SK-N-MC (cell line): ENCODE measurements at regions not wholly inside any gene's neighbourhood (a gene's known extent, or its start where the extent isn't known, plus 50 kb on each side); places are given as distances from the start of the nearest gene placed in this dataset.

ENCODE experiments used
- DNase-seq: peaks from one replicate; pipeline ENCODE4 v3.0.0-alpha.2; 2011; ENCODE audit warnings: low read depth, low spot score
- H3K27ac ChIP-seq: fragments of 200-600 bp; sonication (generic); 2 replicates; pipeline ENCODE4 v1.5.1; 2016; ENCODE audit warnings: mixed run types
- H3K36me3 ChIP-seq: fragments of 200-600 bp; sonication (generic); 2 replicates; pipeline ENCODE4 v1.6.1; 2017; ENCODE audit warnings: antibody characterized with exemption, low read length, mixed read lengths; ENCODE audit not compliant: insufficient read depth
- H3K4me3 ChIP-seq: fragments of 200-600 bp; sonication (generic); 2 replicates; pipeline ENCODE4 v1.5.1; 2016
- H3K9ac ChIP-seq: fragments of 200-600 bp; sonication (generic); 2 replicates; pipeline ENCODE4 v1.8.0; 2017; ENCODE audit warnings: mixed run types, mixed read lengths; ENCODE audit not compliant: insufficient read length
- H3K9me3 ChIP-seq: fragments of 200-600 bp; sonication (generic); 2 replicates; pipeline ENCODE4 v1.6.1; 2017; ENCODE audit warnings: low read depth, mild to moderate bottlenecking, antibody characterized with exemption, low read length, moderate library complexity, mixed read lengths
- EZH2 ChIP-seq: fragments of 200-600 bp; sonication (generic); IDR thresholded peaks from one replicate; pipeline ENCODE4 v1.6.1; 2017; ENCODE audit warnings: antibody characterized with exemption
- FOXP2 ChIP-seq: optimal IDR thresholded peaks from 2 replicates; pipeline ENCODE3; 2011; ENCODE audit warnings: mild to moderate bottlenecking, moderate library complexity; ENCODE audit not compliant: insufficient read depth; ENCODE audit errors: extremely low read length, control extremely low read depth
- POLR2AphosphoS5 ChIP-seq: IDR thresholded peaks from 2 replicates; pipeline ENCODE4 v1.6.1; 2012; ENCODE audit warnings: mild to moderate bottlenecking, low read depth, low read length, borderline replicate concordance

DNA sequence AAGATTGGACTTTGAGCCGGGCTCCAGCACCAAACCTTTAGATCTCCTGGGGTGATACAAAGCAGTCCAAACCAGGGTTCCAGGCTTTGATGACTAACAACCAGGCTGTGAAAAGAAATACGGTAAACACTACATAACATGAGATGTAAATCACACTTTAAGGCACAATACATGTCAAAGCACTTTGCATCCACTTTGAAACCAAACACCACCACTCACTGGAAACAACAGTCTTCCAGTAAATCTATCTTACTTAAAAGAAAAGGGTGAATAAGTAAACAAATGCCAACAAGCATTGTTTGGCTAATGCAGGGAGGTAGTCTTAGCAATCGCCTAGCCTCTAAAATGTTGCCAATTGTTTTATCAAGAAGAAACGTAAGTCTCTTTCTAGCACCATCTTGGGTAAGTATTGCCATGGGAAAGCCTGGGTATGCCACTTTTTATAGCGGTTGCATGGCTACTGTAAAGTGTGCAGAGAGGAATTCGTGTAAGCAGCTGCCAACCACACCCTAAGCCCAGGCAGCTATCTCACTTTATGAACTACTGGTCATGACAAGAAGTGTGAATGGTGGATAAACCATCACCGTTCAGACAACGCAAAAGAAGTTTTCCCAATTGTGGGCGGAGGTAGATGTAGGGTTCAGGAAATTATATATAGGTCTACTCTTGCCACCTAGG, 267.4 kb upstream of the PSMD7 start:
- TF ChIP-seq FOXP2 (no peak), EZH2 (no peak)
- Histone ChIP-seq H3K9ac (no peak overlapping the region), H3K36me3 (no peaks in the 10 kb centered on the region), H3K9me3 (no peaks in the 10 kb centered on the region), H3K27ac (no peak overlapping the region), H3K4me3 (no peak overlapping the region)
- DNase-seq, result no peak

DNA sequence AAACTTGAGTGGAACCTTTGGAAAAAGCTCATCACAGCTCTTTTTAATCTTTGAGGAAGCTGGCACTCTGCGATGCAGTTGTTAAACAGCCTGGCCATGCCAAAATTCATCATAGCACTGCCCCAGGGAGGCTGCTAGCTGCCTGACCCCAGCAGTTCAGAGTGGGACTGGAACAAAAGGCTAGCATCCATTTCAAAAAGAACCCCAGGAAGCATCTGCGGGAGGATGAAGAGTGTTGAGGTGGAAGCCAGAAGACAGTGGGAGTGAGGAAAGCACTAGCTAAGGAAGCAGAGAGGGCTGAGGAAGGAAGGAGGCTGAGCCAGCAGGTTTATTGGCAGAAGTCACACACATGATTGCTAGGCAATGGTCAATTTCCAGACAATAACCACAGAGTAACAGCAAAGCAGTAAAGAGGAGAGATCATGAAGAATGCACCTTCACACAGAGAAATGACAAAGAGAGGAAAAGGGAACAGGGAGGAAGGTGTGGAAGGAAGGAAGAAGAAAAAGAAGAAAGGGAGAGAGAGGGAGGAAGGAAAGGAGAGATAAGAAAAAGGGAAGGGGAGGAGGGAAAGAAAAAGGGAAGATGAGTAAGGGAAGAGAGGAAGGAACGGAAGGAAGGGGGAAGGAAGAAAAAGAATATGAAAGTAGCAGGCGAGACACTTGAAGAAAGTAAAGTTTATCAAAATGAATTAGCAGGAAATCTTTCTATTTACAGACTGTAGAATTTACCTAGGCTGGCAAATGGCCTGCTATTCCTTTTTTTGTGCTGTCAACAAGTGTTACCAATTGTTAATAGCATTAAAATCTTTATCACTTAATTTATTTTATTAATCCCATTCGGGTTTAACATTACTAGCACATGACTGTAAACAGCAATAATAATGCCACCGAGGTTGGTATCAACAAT, 270.0 kb upstream of the PSMD7 start:
- H3K9ac ChIP-seq, result no peak overlapping the region
- H3K9me3 ChIP-seq, result no peaks in the 10 kb centered on the region
- TF ChIP-seq FOXP2 (no peak), POLR2AphosphoS5 (no peak), EZH2 (no peak)
- no peak for DNase-seq
- H3K36me3 ChIP-seq, result no peaks in the 10 kb centered on the region
- no peak overlapping the region for H3K27ac ChIP-seq
- H3K4me3 ChIP-seq, result no peak overlapping the region

DNA sequence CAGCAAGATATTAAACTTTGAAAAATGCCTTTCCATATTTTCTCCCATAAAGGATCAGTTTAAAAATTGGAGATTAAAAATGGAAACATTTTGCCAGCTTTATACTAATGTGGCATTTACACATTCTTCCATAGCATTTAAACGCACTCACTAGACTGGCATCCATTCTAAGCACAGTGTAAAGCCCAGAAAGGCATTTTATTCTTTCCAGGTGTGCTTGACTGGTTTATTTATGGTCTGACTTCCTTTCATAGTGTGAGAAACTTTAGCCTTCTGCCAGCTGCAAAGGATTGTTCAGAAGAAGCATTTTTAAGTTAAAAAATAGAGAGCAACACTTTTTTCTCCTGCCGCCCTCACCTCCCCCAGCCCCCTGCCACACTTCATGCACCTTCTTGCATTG, 271.7 kb upstream of the PSMD7 start:
- TF ChIP-seq FOXP2 (no peak), POLR2AphosphoS5 (no peak), EZH2 (no peak)
- Histone ChIP-seq H3K36me3 (no peaks in the 10 kb centered on the region), H3K27ac (no peak overlapping the region), H3K9ac (no peak overlapping the region), H3K9me3 (no peaks in the 10 kb centered on the region), H3K4me3 (no peak overlapping the region)
- no peak for DNase-seq

DNA sequence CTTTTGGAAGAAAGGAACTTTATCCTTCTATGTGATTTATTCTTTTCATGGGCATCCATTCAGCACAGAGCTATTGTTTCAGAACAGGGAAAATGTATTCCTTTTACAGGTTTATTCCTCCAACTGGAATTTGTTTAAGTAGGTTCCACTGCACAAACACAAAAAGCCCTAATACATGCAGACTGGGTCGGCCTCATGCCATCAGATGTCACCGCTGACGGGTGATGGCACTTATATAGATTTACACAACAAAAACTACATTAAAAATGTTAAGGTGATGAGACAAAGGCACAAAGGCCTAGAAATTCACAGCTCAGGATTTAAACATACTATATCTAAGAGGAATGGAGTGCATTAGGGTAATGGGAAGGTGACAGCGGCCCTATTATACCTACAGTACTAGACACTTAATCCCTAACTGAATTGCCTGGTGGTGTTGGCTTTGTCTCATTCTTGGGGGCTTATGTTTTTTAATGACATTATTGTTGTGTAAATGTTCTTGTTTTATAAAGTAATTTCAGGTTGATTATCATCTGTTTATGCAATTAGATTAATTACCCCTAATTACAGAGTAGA, 276.4 kb upstream of the PSMD7 start:
- no peak for DNase-seq
- Histone ChIP-seq H3K27ac (no peak overlapping the region), H3K4me3 (no peak overlapping the region), H3K36me3 (no peaks in the 10 kb centered on the region), H3K9me3 (no peaks in the 10 kb centered on the region), H3K9ac (no peak overlapping the region)
- TF ChIP-seq POLR2AphosphoS5 (no peak), EZH2 (no peak), FOXP2 (no peak)

DNA sequence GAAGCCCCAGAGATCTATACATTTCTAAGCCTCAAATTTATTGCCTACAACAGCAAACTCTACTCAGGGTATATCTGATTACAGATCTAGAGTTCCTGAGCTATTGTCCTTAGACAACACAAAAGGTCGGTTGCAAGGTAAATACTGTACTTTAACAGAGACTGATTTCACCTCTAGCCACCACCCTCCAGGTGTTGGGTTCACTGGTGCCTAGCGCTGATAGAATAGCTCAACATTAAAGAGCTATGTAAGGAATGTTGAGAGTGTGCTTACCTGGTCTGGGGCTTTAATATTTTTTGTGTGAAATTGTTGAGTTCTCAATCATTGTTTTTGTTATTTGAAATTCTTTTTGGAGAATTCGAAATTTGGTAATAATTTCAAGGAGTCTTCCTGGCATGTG, 277.0 kb upstream of the PSMD7 start:
- no peaks in the 10 kb centered on the region for H3K9me3 ChIP-seq
- no peak overlapping the region for H3K9ac ChIP-seq
- no peaks in the 10 kb centered on the region for H3K36me3 ChIP-seq
- TF ChIP-seq POLR2AphosphoS5 (no peak), FOXP2 (no peak), EZH2 (no peak)
- no peak overlapping the region for H3K4me3 ChIP-seq
- no peak overlapping the region for H3K27ac ChIP-seq
- DNase-seq, result no peak

DNA sequence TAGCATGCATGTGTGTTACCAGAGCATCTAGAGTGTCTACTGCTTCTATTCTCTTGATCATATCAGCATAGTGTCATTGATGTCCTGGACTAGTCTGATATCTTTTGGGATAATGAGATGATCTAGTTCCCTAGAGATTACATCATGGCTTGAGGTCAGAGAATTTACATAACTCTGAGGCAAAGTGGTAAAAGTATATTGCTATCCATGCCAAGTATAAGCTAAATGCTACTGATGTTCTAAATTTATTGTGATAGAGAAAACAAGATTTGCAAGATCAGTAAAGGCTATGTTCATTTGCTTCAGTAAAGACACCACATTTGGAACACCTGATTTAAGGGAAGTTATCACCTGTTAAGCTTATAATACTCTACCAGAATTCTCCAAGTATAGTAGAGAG, 280.7 kb upstream of the PSMD7 start:
- no peak overlapping the region for H3K9ac ChIP-seq
- no peaks in the 10 kb centered on the region for H3K36me3 ChIP-seq
- H3K27ac ChIP-seq, result no peak overlapping the region
- DNase-seq, result no peak
- H3K9me3 ChIP-seq, result no peaks in the 10 kb centered on the region
- H3K4me3 ChIP-seq, result no peak overlapping the region
- no peak for TF ChIP-seq EZH2
- no peak for TF ChIP-seq FOXP2
- TF ChIP-seq POLR2AphosphoS5, result no peak

DNA sequence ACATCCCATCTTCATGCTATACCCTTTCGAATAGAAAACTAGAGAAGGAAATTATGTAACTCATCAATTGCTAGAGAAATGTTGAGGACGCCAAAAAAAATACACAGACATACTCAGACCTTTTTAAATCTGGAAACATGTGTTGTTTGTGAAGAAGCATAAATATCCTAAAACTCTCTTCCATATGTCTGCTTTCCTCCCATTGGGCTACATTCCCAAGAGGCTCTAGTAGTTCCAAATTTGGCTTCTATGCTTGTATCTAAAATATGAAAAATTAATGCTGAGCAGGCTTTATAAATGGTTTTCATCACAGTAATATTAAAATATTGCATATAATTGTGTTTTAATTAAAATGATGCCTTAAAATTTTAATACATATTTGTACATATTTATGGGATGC, 297.9 kb upstream of the PSMD7 start:
- H3K4me3 ChIP-seq, result no peak overlapping the region
- TF ChIP-seq POLR2AphosphoS5 (no peak), EZH2 (no peak), FOXP2 (no peak)
- DNase-seq, result no peak
- H3K27ac ChIP-seq, result no peak overlapping the region
- H3K9me3 ChIP-seq, result no peaks in the 10 kb centered on the region
- no peaks in the 10 kb centered on the region for H3K36me3 ChIP-seq
- H3K9ac ChIP-seq, result no peak overlapping the region

DNA sequence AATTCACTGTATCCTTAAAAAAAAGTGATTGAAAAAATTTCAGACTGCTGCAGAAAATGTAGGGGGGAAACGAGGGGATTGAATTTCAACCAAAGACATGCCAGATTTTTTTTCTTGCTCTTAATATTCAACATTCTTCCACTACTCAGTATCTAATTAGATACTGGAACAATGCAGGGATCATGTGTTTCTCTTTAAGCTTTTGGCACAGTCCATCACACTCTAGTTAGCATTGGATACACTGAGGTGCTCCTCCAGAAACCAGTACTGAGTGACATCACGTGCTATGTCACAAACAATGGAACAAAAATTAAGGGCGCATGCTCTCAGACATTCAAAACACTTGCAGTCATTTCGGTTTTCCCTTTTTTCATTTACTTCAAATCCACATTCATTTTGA, 298.6 kb upstream of the PSMD7 start:
- no peak for DNase-seq
- no peak overlapping the region for H3K9ac ChIP-seq
- H3K36me3 ChIP-seq, result no peaks in the 10 kb centered on the region
- H3K27ac ChIP-seq, result no peak overlapping the region
- no peak overlapping the region for H3K4me3 ChIP-seq
- H3K9me3 ChIP-seq, result no peaks in the 10 kb centered on the region
- TF ChIP-seq POLR2AphosphoS5 (no peak), FOXP2 (no peak), EZH2 (no peak)
